ENCODE measurements at regions not wholly inside any gene's neighbourhood (a gene's known extent, or its start where the extent isn't known, plus 50 kb on each side); places are given as distances from the start of the nearest gene placed in this dataset.

DNA sequence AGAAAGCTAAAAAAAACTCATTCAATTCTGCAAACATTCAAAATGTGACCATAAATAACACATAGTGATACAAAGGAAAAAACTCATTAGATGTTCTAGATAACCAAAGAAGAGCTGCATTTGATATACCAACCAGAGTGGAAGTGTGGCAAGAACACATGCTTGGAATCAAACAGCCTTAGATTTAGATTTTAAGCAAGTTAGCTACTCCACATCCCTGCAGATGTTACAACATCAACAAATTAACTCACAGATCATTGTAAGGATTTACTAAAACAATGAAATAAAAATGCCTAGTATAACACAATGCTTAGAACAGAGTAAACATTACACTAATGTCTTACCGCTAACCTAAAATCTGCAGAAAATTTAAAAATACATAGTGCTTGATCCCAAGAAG lies 114.0 kb upstream of the AKIP1 start:
- intact Hi-C loops (cut with micrococcal nuclease), result no loop called here

GRCh38 chr11:8799273-8799672 lies 111.7 kb upstream of the AKIP1 start:
- intact Hi-C loops (cut with micrococcal nuclease), result no loop called here

DNA sequence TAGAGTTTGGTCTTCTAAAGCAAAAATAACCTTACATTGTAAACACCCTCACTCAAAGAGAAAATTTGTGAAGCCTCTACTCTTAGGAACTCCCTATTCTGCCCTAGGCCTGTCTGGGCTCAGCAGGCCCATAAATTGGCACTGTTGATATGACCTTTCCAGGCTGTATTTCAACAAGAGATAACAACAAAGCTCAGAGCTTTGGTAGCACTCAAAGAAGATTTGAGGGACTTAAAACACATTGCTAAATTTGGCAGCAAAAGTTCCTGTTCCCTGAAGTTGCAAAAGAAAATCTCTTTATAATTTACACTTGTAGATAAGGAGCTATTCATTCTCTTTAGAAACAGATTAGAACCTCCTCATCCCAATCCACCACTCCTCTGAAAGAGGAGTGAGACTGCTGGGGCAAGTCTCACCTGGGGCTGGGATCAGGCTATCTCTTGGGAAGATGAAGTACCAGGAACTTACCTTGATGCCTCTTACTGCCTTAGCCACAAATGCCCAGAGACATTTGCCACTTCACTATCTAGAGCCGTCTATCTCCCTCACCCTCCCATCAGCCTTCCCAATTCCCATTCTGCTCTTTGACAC lies 110.4 kb upstream of the AKIP1 start:
- intact Hi-C loops (cut with micrococcal nuclease), result no loop called here

GRCh38 chr11:8801121-8801520 lies 109.9 kb upstream of the AKIP1 start:
- intact Hi-C loops (cut with micrococcal nuclease), result no loop called here

DNA sequence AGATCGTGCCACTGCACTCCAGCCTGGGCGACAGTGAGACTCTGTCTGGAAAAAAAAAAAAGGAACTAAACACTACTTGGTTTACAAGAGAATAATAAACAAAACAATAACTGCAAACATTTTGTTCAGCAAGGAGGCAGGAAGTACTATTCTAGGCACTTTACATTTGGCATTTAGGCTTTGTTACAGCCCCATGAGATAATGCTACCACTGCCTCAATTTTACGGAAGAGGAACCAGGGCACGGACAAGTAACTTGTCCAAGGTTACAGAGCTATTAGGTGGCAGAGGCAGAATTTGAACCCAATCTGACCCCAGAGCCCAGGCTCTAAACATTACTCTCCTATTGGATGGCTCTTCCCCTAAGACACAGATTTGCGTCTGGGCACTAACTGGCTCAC lies 108.7 kb upstream of the AKIP1 start:
- intact Hi-C loops (cut with micrococcal nuclease), result no loop called here

DNA sequence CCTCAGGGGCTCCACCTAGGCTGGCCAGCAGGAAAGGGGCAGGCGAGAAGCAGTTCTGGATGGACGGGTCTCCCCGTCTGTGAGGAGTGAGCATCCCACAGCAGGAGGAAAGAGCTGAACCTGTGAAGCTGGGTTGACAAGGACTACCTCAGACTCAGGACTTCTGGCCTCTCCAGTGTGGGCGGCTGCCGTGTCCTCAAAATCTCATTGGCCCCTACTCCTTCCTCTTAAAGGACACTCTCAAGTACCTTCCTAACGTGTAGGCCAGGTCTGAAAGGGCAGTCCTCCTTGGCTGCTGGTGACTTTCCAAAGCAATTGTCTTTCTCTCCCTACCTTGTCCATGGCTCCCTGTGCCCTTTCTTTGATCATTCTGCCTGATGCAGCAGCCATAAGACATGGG lies 107.0 kb upstream of the AKIP1 start:
- intact Hi-C loops (cut with micrococcal nuclease), result no loop called here

GRCh38 chr11:8805296-8805695 lies 105.7 kb upstream of the AKIP1 start:
- intact Hi-C loops (cut with micrococcal nuclease), result no loop called here

- intact Hi-C loops (cut with micrococcal nuclease), result no loop called here
These were observed 104.0 kb upstream of the AKIP1 start for GRCh38 chr11:8806974-8807373.

DNA sequence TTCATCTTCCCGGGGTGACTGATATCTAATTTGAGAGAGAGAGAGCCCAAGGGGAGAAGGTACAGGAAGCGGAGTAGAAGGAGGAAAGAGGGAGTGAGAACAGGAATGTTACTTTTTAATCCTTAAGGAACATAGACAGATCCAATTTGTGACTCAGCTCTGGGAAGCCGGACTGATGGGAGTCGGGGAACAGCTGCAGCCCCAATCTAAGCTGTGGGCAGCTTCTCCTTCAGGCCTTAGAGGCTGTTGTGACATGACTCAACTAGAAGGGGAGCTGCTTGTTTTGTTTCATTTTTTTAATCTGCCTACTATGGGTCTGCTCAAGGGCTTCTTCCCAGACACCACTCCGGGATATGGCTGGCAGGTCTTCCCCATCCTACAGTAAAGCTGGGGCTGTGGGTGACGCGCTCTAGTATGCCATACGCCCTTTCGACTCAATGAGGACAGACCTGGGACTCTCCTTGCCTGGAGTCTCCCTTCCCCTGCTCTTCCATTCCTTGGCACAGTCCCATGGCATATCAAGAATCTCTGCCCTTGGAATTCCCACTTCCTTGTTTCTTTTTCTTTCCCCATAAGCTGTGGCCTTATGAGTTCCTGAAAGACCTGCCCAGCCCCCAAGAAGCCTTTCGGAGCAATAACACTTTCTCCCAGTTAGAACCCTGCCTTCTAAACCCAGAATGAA lies 103.3 kb upstream of the AKIP1 start:
- intact Hi-C loops (cut with micrococcal nuclease), result no loop called here

- intact Hi-C loops (cut with micrococcal nuclease), result no loop called here
These were observed 102.8 kb upstream of the AKIP1 start for GRCh38 chr11:8808226-8808585.

- intact Hi-C loops (cut with micrococcal nuclease), result no loop called here
These were observed 101.6 kb upstream of the AKIP1 start for GRCh38 chr11:8809241-8809938.

- intact Hi-C loops (cut with micrococcal nuclease), result loop anchor here (5.0 to 10.0 kb wide), 2 partner anchors 102 to 195 kb away; partner anchors contain the start of gene AKIP1
These were observed 101.0 kb upstream of the AKIP1 start for GRCh38 chr11:8809939-8810539.

DNA sequence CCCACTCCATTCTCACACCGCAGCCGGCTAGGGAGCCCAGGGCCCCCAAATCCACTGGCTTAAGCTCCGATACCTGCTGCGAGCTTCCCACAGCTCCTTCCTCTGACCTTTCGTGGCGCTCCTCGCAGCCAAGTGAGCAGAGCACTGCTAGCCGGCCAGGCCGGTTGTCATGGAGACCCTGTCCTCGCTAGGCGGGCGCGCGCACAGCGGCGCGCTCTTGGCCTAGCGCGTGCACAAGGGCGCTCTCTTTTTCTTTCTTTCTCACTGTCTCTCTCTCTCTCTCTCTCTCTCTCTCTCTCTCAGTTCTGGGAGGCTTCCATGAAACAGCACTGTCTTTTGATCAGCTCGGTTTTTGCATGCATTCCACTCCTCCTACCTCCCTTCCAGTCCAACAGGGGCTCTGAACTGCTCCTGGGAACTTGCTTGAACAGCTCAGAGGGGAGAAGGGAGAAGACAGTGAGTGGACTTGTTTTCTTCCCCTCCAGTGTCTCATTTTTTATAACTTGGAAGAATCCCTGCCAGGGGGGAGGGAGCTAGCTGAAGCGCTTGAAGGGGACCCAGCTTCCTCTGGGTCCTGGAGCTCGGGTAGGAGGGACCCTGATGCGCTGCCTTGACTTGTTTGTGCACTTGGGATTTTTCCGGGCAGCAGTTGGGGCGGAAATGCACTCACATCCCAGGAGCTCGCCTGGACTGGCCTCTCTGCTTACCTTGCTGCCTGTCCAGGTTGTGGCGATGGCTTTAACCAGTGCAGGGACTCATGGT lies 100.3 kb upstream of the AKIP1 start:
- intact Hi-C loops (cut with micrococcal nuclease), result loop anchor here (5.0 to 10.0 kb wide), 2 partner anchors 102 to 196 kb away; partner anchors contain the start of gene AKIP1

DNA sequence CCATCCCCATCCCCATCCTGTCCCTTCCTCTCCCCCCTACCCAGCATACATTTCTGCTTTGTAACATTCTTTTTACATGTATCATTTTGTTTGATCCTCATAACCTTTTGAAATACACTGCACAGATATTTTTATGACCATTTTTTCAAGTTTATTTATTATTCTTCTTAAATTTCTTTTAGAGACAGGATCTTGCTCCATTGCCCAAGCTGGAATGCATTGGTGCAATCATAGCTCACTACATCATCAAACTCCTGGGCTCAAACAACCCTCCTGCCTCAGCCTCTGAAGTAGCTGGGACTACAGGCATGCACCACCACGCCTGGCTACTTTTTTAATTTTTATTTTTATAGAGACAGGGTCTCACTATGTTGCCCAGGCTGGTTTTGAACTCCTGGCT lies 99.4 kb upstream of the AKIP1 start:
- intact Hi-C loops (cut with micrococcal nuclease), result loop anchor here (5.0 to 10.0 kb wide), 2 partner anchors 101 to 197 kb away; partner anchors contain the start of gene AKIP1

- intact Hi-C loops (cut with micrococcal nuclease), result loop anchor here (2.0 to 10.0 kb wide), 3 partner anchors 100 to 198 kb away; partner anchors contain the start of gene AKIP1
These were observed 98.6 kb upstream of the AKIP1 start for GRCh38 chr11:8812438-8812837.

DNA sequence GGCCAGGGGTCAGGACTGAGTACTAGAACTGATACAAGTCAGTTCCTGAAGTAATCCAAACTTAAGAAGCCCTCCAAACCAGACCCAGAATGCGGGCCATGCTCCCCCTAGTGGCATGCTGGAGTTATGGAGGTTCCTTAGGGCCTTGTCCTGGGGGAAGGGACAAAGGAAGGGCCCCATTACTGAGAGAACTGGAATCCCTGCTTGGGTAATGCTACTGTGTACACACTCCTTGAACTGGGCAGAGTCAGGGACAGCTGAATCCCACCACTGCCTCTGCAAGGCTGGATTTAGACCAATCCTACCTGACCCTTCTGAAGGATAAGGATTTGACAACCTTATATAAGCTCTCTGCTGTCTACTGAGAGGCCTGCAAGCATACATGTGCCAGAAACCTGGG lies 97.3 kb upstream of the AKIP1 start:
- intact Hi-C loops (cut with micrococcal nuclease), result loop anchor here (1.0 to 10.0 kb wide), 4 partner anchors 99 to 199 kb away; partner anchors contain the start of gene AKIP1

- intact Hi-C loops (cut with micrococcal nuclease), result loop anchor here (1.0 to 10.0 kb wide), 3 partner anchors 98 to 200 kb away; partner anchors contain the start of gene AKIP1
These were observed 96.6 kb upstream of the AKIP1 start for GRCh38 chr11:8814209-8814922.

GRCh38 chr11:8814923-8815240 lies 96.1 kb upstream of the AKIP1 start:
- intact Hi-C loops (cut with micrococcal nuclease), result loop anchor here (1.0 to 10.0 kb wide), 3 partner anchors 97 to 200 kb away; partner anchors contain the start of gene AKIP1

- intact Hi-C loops (cut with micrococcal nuclease), result loop anchor here (10.0 kb wide), 1 partner anchor 204 kb away; no protein-coding TSS in a partner anchor
These were observed 92.6 kb upstream of the AKIP1 start for GRCh38 chr11:8818421-8818820.

DNA sequence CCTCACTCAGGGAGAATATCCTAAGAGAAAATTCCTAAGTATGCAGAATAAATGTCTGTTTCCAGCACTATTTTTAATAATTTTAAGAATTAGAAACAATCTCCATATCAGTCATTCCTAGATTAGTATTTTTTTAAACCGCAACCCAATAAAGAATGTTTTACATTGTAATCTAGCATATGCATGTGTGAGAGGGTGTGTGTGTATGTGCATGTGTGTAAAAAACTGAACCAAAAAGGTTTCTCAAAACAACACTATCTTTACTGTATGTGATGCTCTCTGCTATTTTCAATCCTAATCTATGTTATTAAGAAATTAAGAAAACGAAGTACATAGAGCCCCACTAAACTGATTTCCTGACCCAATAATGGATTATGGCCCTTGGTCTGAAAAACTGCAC lies 90.6 kb upstream of the AKIP1 start:
- intact Hi-C loops (cut with micrococcal nuclease), result no loop called here
